H9 (cell line): ENCODE measurements at regions not wholly inside any gene's neighbourhood (a gene's known extent, or its start where the extent isn't known, plus 50 kb on each side); places are given as distances from the start of the nearest gene placed in this dataset.

Source experiments
- DNase-seq: peaks from one replicate; pipeline ENCODE4 v3.0.0-alpha.2; 2017
- H2AFZ ChIP-seq: one replicate; pipeline ENCODE4 v1.6.1; 2013; ENCODE audit warnings: mild to moderate bottlenecking, low read length, control low read depth, moderate library complexity
- H2AK5ac ChIP-seq: 2 replicates; pipeline ENCODE4 v1.6.1; 2013; ENCODE audit warnings: low read length, control low read depth, mixed read lengths; ENCODE audit not compliant: insufficient read length
- H2BK120ac ChIP-seq: one replicate; pipeline ENCODE4 v1.6.1; 2013; ENCODE audit warnings: low read depth, mild to moderate bottlenecking, low read length, control low read depth, inconsistent platforms; ENCODE audit not compliant: poor library complexity, severe bottlenecking
- H2BK12ac ChIP-seq: 2 replicates; pipeline ENCODE4 v1.6.1; 2013; ENCODE audit warnings: low read length, control low read depth, mixed read lengths, low read depth; ENCODE audit not compliant: insufficient read length
- H2BK15ac ChIP-seq: 2 replicates; pipeline ENCODE4 v1.6.1; 2013; ENCODE audit warnings: low read depth, low read length, control low read depth
- H2BK20ac ChIP-seq: one replicate; pipeline ENCODE4 v1.6.1; 2013; ENCODE audit warnings: low read depth, mild to moderate bottlenecking, low read length, control low read depth, inconsistent platforms; ENCODE audit not compliant: poor library complexity, severe bottlenecking
- H2BK5ac ChIP-seq: 2 replicates; pipeline ENCODE4 v1.6.1; 2013; ENCODE audit warnings: low read length, control low read depth, mixed read lengths; ENCODE audit not compliant: insufficient read length
- H3K14ac ChIP-seq: 2 replicates; pipeline ENCODE4 v1.6.1; 2013; ENCODE audit warnings: low read length, control low read depth; ENCODE audit not compliant: insufficient read depth
- H3K18ac ChIP-seq: 2 replicates; pipeline ENCODE4 v1.6.1; 2013; ENCODE audit warnings: low read depth, mild to moderate bottlenecking, mixed read lengths, low read length, control low read depth; ENCODE audit not compliant: insufficient read length
- H3K23ac ChIP-seq: 2 replicates; pipeline ENCODE4 v1.6.1; 2013; ENCODE audit warnings: low read length, control low read depth, mixed read lengths, low read depth; ENCODE audit not compliant: insufficient read length
- H3K23me2 ChIP-seq: 2 replicates; pipeline ENCODE4 v1.6.1; 2013; ENCODE audit warnings: low read depth, mild to moderate bottlenecking, mixed read lengths, low read length, control low read depth; ENCODE audit not compliant: insufficient read length, poor library complexity, severe bottlenecking
- H3K27ac ChIP-seq: 2 replicates; pipeline ENCODE4 v1.5.1; 2013; ENCODE audit warnings: low read length, control low read depth, mixed read lengths, low read depth; ENCODE audit not compliant: insufficient read length
- H3K27me3 ChIP-seq: 2 replicates; pipeline ENCODE4 v1.6.1; 2013; ENCODE audit warnings: low read length, control low read depth, inconsistent platforms; ENCODE audit not compliant: insufficient read depth
- H3K4ac ChIP-seq: 2 replicates; pipeline ENCODE4 v1.6.1; 2013; ENCODE audit warnings: low read depth, mild to moderate bottlenecking, control low read depth, inconsistent platforms, low read length, moderate library complexity
- H3K4me1 ChIP-seq: 2 replicates; pipeline ENCODE4 v1.6.1; 2013; ENCODE audit warnings: low read length, control low read depth, inconsistent platforms; ENCODE audit not compliant: insufficient read depth
- H3K4me2 ChIP-seq: 2 replicates; pipeline ENCODE4 v1.6.1; 2013; ENCODE audit warnings: low read length, control low read depth, mixed read lengths; ENCODE audit not compliant: insufficient read length, insufficient read depth
- H3K56ac ChIP-seq: 2 replicates; pipeline ENCODE4 v1.6.1; 2013; ENCODE audit warnings: low read depth, mild to moderate bottlenecking, mixed read lengths, low read length, control low read depth; ENCODE audit not compliant: insufficient read length
- H3K79me1 ChIP-seq: 2 replicates; pipeline ENCODE4 v1.6.1; 2013; ENCODE audit warnings: low read depth, mild to moderate bottlenecking, moderate library complexity, low read length, control low read depth, inconsistent platforms; ENCODE audit not compliant: insufficient read depth, poor library complexity, severe bottlenecking
- H3K79me2 ChIP-seq: 2 replicates; pipeline ENCODE4 v1.6.1; 2013; ENCODE audit warnings: low read length, control low read depth, inconsistent platforms; ENCODE audit not compliant: insufficient read depth
- H3K9ac ChIP-seq: 2 replicates; pipeline ENCODE4 v1.6.1; 2013; ENCODE audit warnings: low read length, control low read depth, mixed read lengths; ENCODE audit not compliant: insufficient read length; ENCODE audit errors: extremely low read depth
- H3K9me3 ChIP-seq: one replicate; pipeline ENCODE4 v1.6.1; 2013; ENCODE audit warnings: low read depth, low read length, inconsistent platforms; ENCODE audit not compliant: control insufficient read depth
- H3T11ph ChIP-seq: one replicate; pipeline ENCODE4 v1.6.1; 2013; ENCODE audit warnings: mild to moderate bottlenecking, low read length, control low read depth, inconsistent platforms
- H4K20me1 ChIP-seq: one replicate; pipeline ENCODE4 v1.6.1; 2013; ENCODE audit not compliant: control insufficient read depth, insufficient read length, insufficient read depth
- H4K5ac ChIP-seq: 2 replicates; pipeline ENCODE4 v1.6.1; 2013; ENCODE audit warnings: low read depth, mild to moderate bottlenecking, mixed read lengths, low read length, control low read depth; ENCODE audit not compliant: insufficient read length
- H4K8ac ChIP-seq: replicated peaks from 2 replicates; pipeline ENCODE4 v1.6.1; 2013; ENCODE audit warnings: low read length, control low read depth, mixed read lengths, low read depth; ENCODE audit not compliant: insufficient read length
- H4K91ac ChIP-seq: 2 replicates; pipeline ENCODE4 v1.6.1; 2013; ENCODE audit warnings: low read depth, mild to moderate bottlenecking, moderate library complexity, mixed read lengths, low read length, control low read depth; ENCODE audit not compliant: insufficient read length
- H3K27ac Mint-ChIP-seq, 3 experiments: 2 replicates in 2 of 3; 3 replicates in 1 of 3; pipeline ENCODE4 v1.8.0; 2020 to 2021; ENCODE audit warnings: mixed read lengths in 3 of 3, mild to moderate bottlenecking in 1 of 3, moderate library complexity in 1 of 3
- H3K27me3 Mint-ChIP-seq: 2 replicates; pipeline ENCODE4 v1.8.0; 2021; ENCODE audit warnings: low read depth, mild to moderate bottlenecking, moderate library complexity, mixed read lengths
- H3K36me3 Mint-ChIP-seq, 3 experiments: 2 replicates in 2 of 3; 3 replicates in 1 of 3; pipeline ENCODE4 v1.8.0; 2020 to 2021; ENCODE audit warnings: low read depth in 3 of 3, mixed read lengths in 3 of 3; ENCODE audit not compliant: insufficient read depth in 1 of 3
- H3K4me1 Mint-ChIP-seq, 2 experiments: 2 replicates each; pipeline ENCODE4 v1.8.0; 2020; ENCODE audit warnings: mixed read lengths in 2 of 2
- H3K4me3 Mint-ChIP-seq, 2 experiments: 2 replicates in 1 of 2; 3 replicates in 1 of 2; pipeline ENCODE4 v1.8.0; 2020 to 2021; ENCODE audit warnings: mild to moderate bottlenecking in 2 of 2, mixed read lengths in 2 of 2, moderate library complexity in 1 of 2
- H3K9me3 Mint-ChIP-seq, 2 experiments: 2 replicates in 1 of 2; 3 replicates in 1 of 2; pipeline ENCODE4 v1.8.0; 2020; ENCODE audit warnings: mild to moderate bottlenecking in 2 of 2, mixed read lengths in 2 of 2, moderate library complexity in 1 of 2
- CTCF ChIP-seq: fragments of 200-600 bp; sonication (generic); conservative IDR thresholded peaks from 3 replicates; pipeline ENCODE4 v1.8.0; 2021; ENCODE audit warnings: antibody characterized with exemption, mild to moderate bottlenecking
- WGBS: extraction: QIAGEN DNeasy Blood & Tissue Kit; methylation state at CpG from one replicate; pipeline ENCODE4 v1.1.7; 2013; ENCODE audit warnings: missing lambda C conversion rate, low lambda C conversion rate, mixed read lengths; ENCODE audit not compliant: insufficient read length; ENCODE audit errors: extremely low coverage; 5-methylcytosine and 5-hydroxymethylcytosine counted together

GRCh38 chr13:55661505-55661904, 1479.2 kb upstream of the PRR20A start:
- H2BK20ac ChIP-seq = no peak overlapping the region
- Mint-ChIP-seq H3K4me3 (peak overlapping the region in 1 of 2 experiments; percentile 19; a peak in 1 of 5 replicates), H3K27ac (peak overlapping the region in 1 of 3 experiments; percentile 58; a peak in 3 of 7 replicates), H3K27me3 (no peaks in the 10 kb centered on the region; the same call in 1 of the 2 replicates), H3K9me3 (peaks cover 12 to 15% of the 10 kb centered on the region in 2 experiments), H3K4me1 (peaks cover 44 to 62% of the 10 kb centered on the region in 2 experiments), H3K36me3 (peaks cover 43 to 65% (median 57%) of the 10 kb centered on the region in 3 experiments)
- no peak overlapping the region for H2AFZ ChIP-seq
- no peak overlapping the region for H3K56ac ChIP-seq
- peaks cover 9% of the 10 kb centered on the region; the same call in 1 of the 2 replicates for H3K4me1 ChIP-seq
- WGBS = no CpG with 5 or more reads among the region's 5 CpGs
- no peak for TF ChIP-seq CTCF
- no peak overlapping the region for H4K91ac ChIP-seq
- no peak overlapping the region for H2BK15ac ChIP-seq
- no peak overlapping the region for H4K5ac ChIP-seq
- no peaks in the 10 kb centered on the region for H3K9me3 ChIP-seq
- no peak overlapping the region for H2BK5ac ChIP-seq
- DNase-seq = no peak
- H3K27me3 ChIP-seq = no peaks in the 10 kb centered on the region
- H2BK12ac ChIP-seq = peak overlapping the region; percentile 64
- no peak overlapping the region for H3K9ac ChIP-seq
- H4K20me1 ChIP-seq = no peaks in the 10 kb centered on the region
- peak overlapping the region; percentile 11 for H3K4me2 ChIP-seq
- peak overlapping the region; percentile 9 for H3K27ac ChIP-seq
- no peak overlapping the region for H4K8ac ChIP-seq
- H3K4ac ChIP-seq = no peak overlapping the region
- no peak overlapping the region for H3K18ac ChIP-seq
- no peak overlapping the region for H3T11ph ChIP-seq
- H3K14ac ChIP-seq = no peak overlapping the region
- peaks cover 17% of the 10 kb centered on the region for H3K79me2 ChIP-seq
- H3K79me1 ChIP-seq = no peaks in the 10 kb centered on the region
- no peak overlapping the region for H3K23ac ChIP-seq
- no peak overlapping the region for H2BK120ac ChIP-seq
- H2AK5ac ChIP-seq = peak overlapping the region; percentile 99
- H3K23me2 ChIP-seq = no peaks in the 10 kb centered on the region
